Endothelial cell of umbilical vein (primary cell): ENCODE measurements at regions not wholly inside any gene's neighbourhood (a gene's known extent, or its start where the extent isn't known, plus 50 kb on each side); places are given as distances from the start of the nearest gene placed in this dataset.

ENCODE experiments used
- BruUV-seq: library from RNA; stranded (reverse); fragments of 400-500 nt; replicated peaks from 2 replicates; lab custom pipeline; 2021; lab: Mats Ljungman, UMichigan
- CTCF ChIA-PET: fragments of 300-600, 350-600 bp; sonication (Branson Sonifier 250); formaldehyde crosslinking; loops from one replicate; lab custom pipeline; 2021; ENCODE audit warnings: antibody characterized with exemption, inconsistent platforms; lab: Charles Lee
- POLR2A ChIA-PET: fragments of 300-600, 350-600 bp; sonication (Branson Sonifier 250); formaldehyde crosslinking; loops from one replicate; lab custom pipeline; 2021; ENCODE audit warnings: antibody characterized with exemption, inconsistent platforms; lab: Charles Lee
- DNase-seq: peaks from one replicate; pipeline ENCODE4 v3.0.0-alpha.2; 2011; ENCODE audit warnings: low read depth, low spot score
- FAIRE-seq: peaks from 2 replicates; lab custom pipeline; 2011; peaks lifted over from hg19 to GRCh38; lab: Jason Lieb, UNC
- H2AFZ ChIP-seq: 2 replicates; pipeline ENCODE4 v1.6.0; 2012; ENCODE audit warnings: low read depth, low read length, control low read depth, inconsistent platforms
- H3K27ac ChIP-seq: 2 replicates; pipeline ENCODE4 v1.5.1; 2011; ENCODE audit warnings: low read depth, mild to moderate bottlenecking, control low read depth, low read length, moderate library complexity; ENCODE audit not compliant: insufficient read depth
- H3K27me3 ChIP-seq, 2 experiments: 2 replicates each; pipeline versions ENCODE4 v1.6.0 to v1.6.1; 2011; ENCODE audit warnings: low read length in 2 of 2, mixed read lengths in 1 of 2; ENCODE audit not compliant: control insufficient read depth in 2 of 2, insufficient read depth in 2 of 2
- H3K36me3 ChIP-seq, 2 experiments: 2 replicates in 1 of 2; 3 replicates in 1 of 2; pipeline ENCODE4 v1.5.1; 2011; ENCODE audit warnings: low read length in 2 of 2, mild to moderate bottlenecking in 1 of 2, moderate library complexity in 1 of 2; ENCODE audit not compliant: control insufficient read depth in 2 of 2, insufficient read depth in 2 of 2; ENCODE audit errors: extremely low read depth in 1 of 2
- H3K4me1 ChIP-seq: 3 replicates; pipeline ENCODE4 v1.5.1; 2011; ENCODE audit warnings: mild to moderate bottlenecking, low read length; ENCODE audit not compliant: control insufficient read depth, insufficient read depth; ENCODE audit errors: extremely low read depth
- H3K4me2 ChIP-seq: 2 replicates; pipeline ENCODE4 v1.6.1; 2011; ENCODE audit warnings: low read length, control low read depth, mixed read lengths; ENCODE audit not compliant: insufficient read depth
- H3K4me3 ChIP-seq, 3 experiments: fragments of 200-600 bp in 1 of 3; sonication (generic), shearing (Covaris generic) in 1 of 3; replicated peaks in 1 of 3; 2 replicates each; pipeline ENCODE4 v1.5.1; 2011 to 2016; ENCODE audit warnings: control low read depth in 3 of 3, low read length in 3 of 3, mild to moderate bottlenecking in 2 of 3, inconsistent platforms in 1 of 3, low read depth in 1 of 3, moderate library complexity in 1 of 3; ENCODE audit not compliant: insufficient read depth in 1 of 3
- H3K79me2 ChIP-seq: 2 replicates; pipeline ENCODE4 v1.6.0; 2012; ENCODE audit warnings: low read length, inconsistent platforms; ENCODE audit not compliant: control insufficient read depth, insufficient read depth
- H3K9ac ChIP-seq: replicated peaks from 2 replicates; pipeline ENCODE3; 2011; ENCODE audit warnings: low read length, control low read depth; ENCODE audit not compliant: insufficient read depth; ENCODE audit errors: extremely low read depth
- H3K9me1 ChIP-seq: replicated peaks from 3 replicates; pipeline ENCODE4 v1.6.0; 2011; ENCODE audit warnings: mild to moderate bottlenecking, low read length; ENCODE audit not compliant: control insufficient read depth, insufficient read depth; ENCODE audit errors: extremely low read depth
- H3K9me3 ChIP-seq: replicated peaks from 2 replicates; pipeline ENCODE4 v1.5.1; 2012; ENCODE audit warnings: low read length, inconsistent platforms; ENCODE audit not compliant: control insufficient read depth, insufficient read depth
- H4K20me1 ChIP-seq: replicated peaks from 2 replicates; pipeline ENCODE3; 2011; ENCODE audit warnings: mild to moderate bottlenecking, low read length; ENCODE audit not compliant: control insufficient read depth, insufficient read depth; ENCODE audit errors: extremely low read depth
- CTCF ChIP-seq, 2 donors: IDR thresholded peaks; 1 replicate in 1 of 2; 2 replicates in 1 of 2; pipeline ENCODE4 v1.5.1; 2011; ENCODE audit warnings: low read length in 2 of 2, mild to moderate bottlenecking in 2 of 2, moderate library complexity in 2 of 2, control low read depth in 1 of 2, inconsistent platforms in 1 of 2, low read depth in 1 of 2; ENCODE audit not compliant: insufficient read depth in 1 of 2; ENCODE audit errors: extremely low read depth in 1 of 2
- EZH2 ChIP-seq: IDR thresholded peaks from 2 replicates; pipeline ENCODE4 v1.6.1; 2012; ENCODE audit warnings: borderline replicate concordance, low read depth, mild to moderate bottlenecking, moderate library complexity, low read length, inconsistent platforms; ENCODE audit not compliant: severe bottlenecking
- FOS ChIP-seq: IDR thresholded peaks from 2 replicates; pipeline ENCODE4 v1.6.1; 2011; ENCODE audit warnings: mild to moderate bottlenecking, low read length, moderate library complexity, borderline replicate concordance; ENCODE audit not compliant: insufficient read depth
- GATA2 ChIP-seq: IDR thresholded peaks from 2 replicates; pipeline ENCODE4 v1.7.0; 2011; ENCODE audit warnings: low read depth, mild to moderate bottlenecking, moderate library complexity, mixed read lengths, low read length; ENCODE audit not compliant: insufficient read length, insufficient read depth
- JUN ChIP-seq: IDR thresholded peaks from 2 replicates; pipeline ENCODE4 v1.6.1; 2011; ENCODE audit warnings: borderline replicate concordance, low read depth; ENCODE audit not compliant: insufficient read length, insufficient read depth
- MAX ChIP-seq: IDR thresholded peaks from 2 replicates; pipeline ENCODE4 v1.6.1; 2011; ENCODE audit not compliant: insufficient read depth, insufficient read length
- MYC ChIP-seq: IDR thresholded peaks from one replicate; pipeline ENCODE4 v1.6.1; 2011; ENCODE audit warnings: mild to moderate bottlenecking, low read depth, low read length
- POLR2A ChIP-seq: IDR thresholded peaks from 2 replicates; pipeline ENCODE4 v1.6.1; 2012; ENCODE audit warnings: low read depth, mild to moderate bottlenecking, control low read depth, low read length
- POLR2AphosphoS5 ChIP-seq: IDR thresholded peaks from 2 replicates; pipeline ENCODE4 v1.6.1; 2012; ENCODE audit warnings: low read depth, mild to moderate bottlenecking, control low read depth, low read length, moderate library complexity; ENCODE audit not compliant: insufficient read depth
- dilution Hi-C: fragments of 300-500 bp; cut with MboI; formaldehyde crosslinking; loops from one replicate; pipeline ENCODE4 v1.15.0; 2019; ENCODE audit warnings: low sequenced_read_pairs; ENCODE audit not compliant: extremely low pct_ligation_motif_present
- intact Hi-C: fragments of 100-400 bp; cut with micrococcal nuclease; formaldehyde crosslinking; loops from one replicate; pipeline ENCODE4 v1.10.0; 2022

- Histone ChIP-seq H3K27ac (no peak overlapping the region), H4K20me1 (no peaks in the 10 kb centered on the region), H3K4me1 (no peaks in the 10 kb centered on the region), H3K27me3 (no peaks in the 10 kb centered on the region), H3K4me3 (no peak overlapping the region), H3K9me1 (no peaks in the 10 kb centered on the region), H3K79me2 (no peaks in the 10 kb centered on the region), H3K9me3 (no peaks in the 10 kb centered on the region), H3K9ac (no peak overlapping the region), H2AFZ (no peak overlapping the region), H3K4me2 (no peak overlapping the region), H3K36me3 (no peaks in the 10 kb centered on the region)
- FAIRE-seq (no peak), DNase-seq (no peak)
- TF ChIP-seq EZH2 (no peak), FOS (no peak), MYC (no peak), POLR2A (no peak), GATA2 (no peak), POLR2AphosphoS5 (no peak), JUN (no peak), CTCF (IDR thresholded peaks at IDR 0.05; ENCODE audit: extremely low read depth in 1 of 2, insufficient read depth in 1 of 2, low read depth in 1 of 2, low read length in 2 of 2) (no peak), MAX (no peak)
- BruUV-seq, result no TSS peak
- CTCF ChIA-PET, result no interaction called here
- intact Hi-C loops (no loop called here), dilution Hi-C loops (no loop called here)
- POLR2A ChIA-PET, result no interaction called here
Measured at GRCh38 chr2:209269024-209269423, 154.8 kb upstream of the MAP2 start.
